ENCODE measurements at regions not wholly inside any gene's neighbourhood (a gene's known extent, or its start where the extent isn't known, plus 50 kb on each side); places are given as distances from the start of the nearest gene placed in this dataset.

DNA sequence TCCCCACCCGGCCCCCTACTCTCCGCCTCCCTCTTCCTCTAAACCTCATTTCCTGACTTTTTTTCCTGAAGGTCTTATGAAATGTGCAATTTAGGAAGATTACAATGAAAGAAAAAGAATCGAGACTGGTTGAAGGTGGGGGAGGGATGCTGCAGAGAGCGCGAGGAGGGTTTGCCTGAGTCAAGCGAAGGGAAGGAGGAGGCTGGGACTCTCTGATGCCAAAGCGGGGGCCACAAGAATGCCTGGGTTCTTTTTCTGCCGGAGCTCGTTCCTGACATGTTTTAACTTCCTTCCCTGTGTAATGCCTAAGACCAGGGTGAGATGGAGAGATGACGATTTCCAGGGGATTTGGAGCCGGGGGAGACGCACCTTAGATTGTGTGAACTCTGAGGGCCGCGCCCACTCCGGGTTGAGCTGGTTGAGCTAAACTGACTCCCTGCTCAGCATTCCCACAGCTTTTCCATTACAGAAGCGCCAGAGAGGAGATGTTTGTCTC, 270.5 kb upstream of the SORL1-AS1 start:
- TF ChIP-seq CTCF (conservative IDR thresholded peaks at IDR 0.05; ENCODE audit: low read length) (no peak), EZH2phosphoT487 (IDR thresholded peaks at IDR 0.05; ENCODE audit: borderline replicate concordance, low read depth, low read length) (no peak)
